ENCODE measurements at regions not wholly inside any gene's neighbourhood (a gene's known extent, or its start where the extent isn't known, plus 50 kb on each side); places are given as distances from the start of the nearest gene placed in this dataset.

DNA sequence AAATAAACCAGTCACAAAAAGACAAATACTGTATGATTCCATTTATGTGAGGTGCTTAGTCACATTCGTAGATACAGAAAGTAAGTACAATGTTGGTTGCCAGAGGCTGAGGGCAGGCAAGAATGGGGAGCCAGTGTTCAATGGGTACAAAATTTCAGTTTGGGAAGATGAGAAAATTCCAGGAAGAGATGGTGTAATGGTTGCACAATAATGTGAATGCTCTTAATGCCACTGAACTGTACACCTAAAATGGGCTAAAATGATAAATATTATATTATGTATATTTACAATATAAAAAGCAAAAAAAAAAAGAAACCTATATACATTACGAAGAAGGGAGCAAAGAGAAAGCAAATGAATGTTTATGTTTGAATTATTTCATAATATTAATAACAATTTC lies 329.0 kb downstream of the C11orf87 start:
- TF ChIP-seq SUZ12 (IDR thresholded peaks at IDR 0.05) (no peak), ELF4 (IDR thresholded peaks at IDR 0.05) (no peak), HDGF (IDR thresholded peaks at IDR 0.05; ENCODE audit: borderline replicate concordance) (no peak), TARDBP (IDR thresholded peaks at IDR 0.05) (no peak), FOXK2 (IDR thresholded peaks at IDR 0.05) (no peak), BHLHE40 (IDR thresholded peaks at IDR 0.05; ENCODE audit: borderline replicate concordance) (no peak), NFRKB (IDR thresholded peaks at IDR 0.05) (no peak), LEF1 (IDR thresholded peaks at IDR 0.05; ENCODE audit: borderline replicate concordance) (no peak)
- TF ChIP-seq, protein P1, sequence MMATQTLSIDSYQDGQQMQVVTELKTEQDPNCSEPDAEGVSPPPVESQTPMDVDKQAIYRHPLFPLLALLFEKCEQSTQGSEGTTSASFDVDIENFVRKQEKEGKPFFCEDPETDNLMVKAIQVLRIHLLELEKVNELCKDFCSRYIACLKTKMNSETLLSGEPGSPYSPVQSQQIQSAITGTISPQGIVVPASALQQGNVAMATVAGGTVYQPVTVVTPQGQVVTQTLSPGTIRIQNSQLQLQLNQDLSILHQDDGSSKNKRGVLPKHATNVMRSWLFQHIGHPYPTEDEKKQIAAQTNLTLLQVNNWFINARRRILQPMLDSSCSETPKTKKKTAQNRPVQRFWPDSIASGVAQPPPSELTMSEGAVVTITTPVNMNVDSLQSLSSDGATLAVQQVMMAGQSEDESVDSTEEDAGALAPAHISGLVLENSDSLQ (IDR thresholded peaks at IDR 0.05), result no peak
